ENCODE measurements at regions not wholly inside any gene's neighbourhood (a gene's known extent, or its start where the extent isn't known, plus 50 kb on each side); places are given as distances from the start of the nearest gene placed in this dataset.

DNA sequence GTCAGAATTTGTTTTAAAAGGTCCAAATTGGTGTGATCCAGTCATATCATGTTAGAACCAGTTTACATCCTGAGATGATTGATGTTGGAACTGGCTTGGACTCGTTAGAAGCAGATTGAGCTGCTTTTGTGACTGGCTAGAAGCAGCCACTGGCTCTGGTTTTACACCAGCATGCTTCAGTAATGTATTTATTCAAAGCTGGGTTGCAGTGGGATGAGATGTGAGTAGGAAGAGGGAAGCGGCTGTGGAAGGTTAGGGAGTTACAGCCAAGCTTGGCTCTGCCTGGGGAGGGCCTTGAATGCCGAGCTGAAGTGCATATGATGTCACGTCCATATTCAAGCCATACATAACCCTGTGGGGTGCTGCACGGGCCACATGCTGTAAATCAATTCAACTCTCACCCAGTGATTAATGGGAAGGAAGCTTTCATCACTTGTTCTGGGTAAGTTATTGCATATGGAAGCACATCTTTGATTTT is 104.0 kb upstream of the SMAD3 start:
- Histone ChIP-seq H2AFZ (ENCODE audit: control insufficient read depth, low read length) (no peak overlapping the region), H3K27me3 (ENCODE audit: control insufficient read depth, extremely low read depth, insufficient read depth, low read length) (no peaks in the 10 kb centered on the region), H3K27ac (ENCODE audit: control insufficient read depth, insufficient read depth, low read length) (no peak overlapping the region), H3K4me2 (ENCODE audit: control insufficient read depth, extremely low read depth, insufficient read depth, low read depth, low read length) (no peak overlapping the region), H3K9ac (ENCODE audit: control insufficient read depth, extremely low read depth, insufficient read depth, low read length) (no peak overlapping the region), H3K4me1 (ENCODE audit: control insufficient read depth, extremely low read depth, insufficient read depth, low read length) (peaks cover 11% of the 10 kb centered on the region), H3K36me3 (ENCODE audit: control insufficient read depth in 2 of 2, extremely low read depth in 1 of 2, insufficient read depth in 2 of 2, low read length in 2 of 2) (no peaks in the 10 kb centered on the region), H3K9me3 (ENCODE audit: control insufficient read depth, low read depth, low read length) (no peaks in the 10 kb centered on the region), H3K79me2 (ENCODE audit: control insufficient read depth, insufficient read depth, low read length) (no peaks in the 10 kb centered on the region), H3K4me3 (ENCODE audit: control insufficient read depth in 2 of 3, extremely low read depth in 1 of 3, insufficient read depth in 2 of 3, low read depth in 1 of 3, low read length in 3 of 3) (no peak overlapping the region), H4K20me1 (ENCODE audit: control insufficient read depth, extremely low read depth, insufficient read depth, low read length) (no peaks in the 10 kb centered on the region), H3K9me1 (ENCODE audit: control insufficient read depth, extremely low read depth, insufficient read depth, low read length) (no peaks in the 10 kb centered on the region)
- DNase-seq (ENCODE audit: low read depth, low spot score): no peak
- no peak for FAIRE-seq
- TF ChIP-seq EZH2 (IDR thresholded peaks at IDR 0.05; ENCODE audit: low read length) (no peak), CTCF (optimal IDR thresholded peaks at IDR 0.05 in 1 of 3, IDR thresholded peaks at IDR 0.05 in 1 of 3, conservative IDR thresholded peaks at IDR 0.05 in 1 of 3; ENCODE audit: extremely low read depth in 1 of 3, insufficient read depth in 2 of 3, low read length in 3 of 3) (no peak)
- dilution Hi-C loops (cut with MboI; ENCODE audit: extremely low pct_ligation_motif_present, low sequenced_read_pairs): no loop called here

DNA sequence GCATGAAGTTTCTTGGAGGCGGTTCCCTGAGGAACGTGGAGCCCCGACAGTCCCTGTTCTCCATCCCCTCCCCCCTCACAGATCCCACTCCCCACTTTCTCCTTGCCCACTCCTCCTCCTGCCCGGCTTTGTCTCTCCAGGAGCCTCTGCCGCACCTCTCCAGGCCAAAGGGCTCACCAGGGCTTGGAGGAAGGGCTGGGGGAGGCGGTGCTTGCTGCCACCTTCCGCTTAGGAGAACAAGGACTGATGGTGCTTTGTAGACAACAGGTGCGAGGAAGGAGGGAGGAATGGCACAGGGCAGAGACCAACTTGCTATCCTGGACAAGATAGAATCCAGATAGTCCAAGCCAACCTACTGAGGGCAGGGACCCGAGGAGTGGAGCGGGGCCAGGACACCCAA is 103.5 kb upstream of the SMAD3 start:
- H3K4me2 ChIP-seq (ENCODE audit: control insufficient read depth, extremely low read depth, insufficient read depth, low read depth, low read length): no peak overlapping the region
- no peak overlapping the region for H3K27ac ChIP-seq (ENCODE audit: control insufficient read depth, insufficient read depth, low read length)
- H3K4me1 ChIP-seq (ENCODE audit: control insufficient read depth, extremely low read depth, insufficient read depth, low read length): peaks cover 7% of the 10 kb centered on the region
- H2AFZ ChIP-seq (ENCODE audit: control insufficient read depth, low read length): no peak overlapping the region
- no peaks in the 10 kb centered on the region for H3K36me3 ChIP-seq (ENCODE audit: control insufficient read depth in 2 of 2, extremely low read depth in 1 of 2, insufficient read depth in 2 of 2, low read length in 2 of 2)
- no peak overlapping the region for H3K4me3 ChIP-seq (ENCODE audit: control insufficient read depth in 2 of 3, extremely low read depth in 1 of 3, insufficient read depth in 2 of 3, low read depth in 1 of 3, low read length in 3 of 3)
- no peaks in the 10 kb centered on the region for H3K27me3 ChIP-seq (ENCODE audit: control insufficient read depth, extremely low read depth, insufficient read depth, low read length)
- no peak overlapping the region for H3K9ac ChIP-seq (ENCODE audit: control insufficient read depth, extremely low read depth, insufficient read depth, low read length)
- H3K79me2 ChIP-seq (ENCODE audit: control insufficient read depth, insufficient read depth, low read length): no peaks in the 10 kb centered on the region
- no peaks in the 10 kb centered on the region for H4K20me1 ChIP-seq (ENCODE audit: control insufficient read depth, extremely low read depth, insufficient read depth, low read length)
- TF ChIP-seq EZH2 (IDR thresholded peaks at IDR 0.05; ENCODE audit: low read length) (no peak), CTCF (optimal IDR thresholded peaks at IDR 0.05 in 1 of 3, IDR thresholded peaks at IDR 0.05 in 1 of 3, conservative IDR thresholded peaks at IDR 0.05 in 1 of 3; ENCODE audit: extremely low read depth in 1 of 3, insufficient read depth in 2 of 3, low read length in 3 of 3) (no peak)
- DNase-seq (ENCODE audit: low read depth, low spot score) (no peak), FAIRE-seq (no peak)
- dilution Hi-C loops (cut with MboI; ENCODE audit: extremely low pct_ligation_motif_present, low sequenced_read_pairs): no loop called here
- no peaks in the 10 kb centered on the region for H3K9me3 ChIP-seq (ENCODE audit: control insufficient read depth, low read depth, low read length)
- no peaks in the 10 kb centered on the region for H3K9me1 ChIP-seq (ENCODE audit: control insufficient read depth, extremely low read depth, insufficient read depth, low read length)
